Mononuclear cell (primary cell): ENCODE measurements at regions not wholly inside any gene's neighbourhood (a gene's known extent, or its start where the extent isn't known, plus 50 kb on each side); places are given as distances from the start of the nearest gene placed in this dataset.
"Not testable (repeated sequence)": the region's sequence is repeated elsewhere in the genome, so short reads cannot be mapped to it uniquely, and the experiment has no call there.

Experiments used
- H3K27me3 ChIP-seq: 2 replicates; pipeline ENCODE4 v1.6.0; 2011; ENCODE audit warnings: low read length, control low read depth; ENCODE audit not compliant: insufficient read depth
- H3K4me1 ChIP-seq: 2 replicates; pipeline ENCODE4 v1.5.1; 2011; ENCODE audit warnings: mild to moderate bottlenecking, low read length, control low read depth; ENCODE audit not compliant: insufficient read depth
- H3K4me3 ChIP-seq: 2 replicates; pipeline ENCODE4 v1.5.1; 2011; ENCODE audit warnings: mild to moderate bottlenecking, low read length, moderate library complexity
- H3K9me3 ChIP-seq: 2 replicates; pipeline ENCODE4 v1.5.1; 2011; ENCODE audit warnings: low read depth, mild to moderate bottlenecking, control low read depth, low read length

- not testable (repeated sequence) for H3K4me1 ChIP-seq, H3K27me3 ChIP-seq, H3K4me3 ChIP-seq, H3K9me3 ChIP-seq
Measured at GRCh38 chr15:85258062-85258445, 122.3 kb upstream of the AKAP13 start.

GRCh38 chr15:85258559-85259209 lies 121.7 kb upstream of the AKAP13 start:
- not testable (repeated sequence) for H3K4me1 ChIP-seq, H3K9me3 ChIP-seq, H3K27me3 ChIP-seq, H3K4me3 ChIP-seq

DNA sequence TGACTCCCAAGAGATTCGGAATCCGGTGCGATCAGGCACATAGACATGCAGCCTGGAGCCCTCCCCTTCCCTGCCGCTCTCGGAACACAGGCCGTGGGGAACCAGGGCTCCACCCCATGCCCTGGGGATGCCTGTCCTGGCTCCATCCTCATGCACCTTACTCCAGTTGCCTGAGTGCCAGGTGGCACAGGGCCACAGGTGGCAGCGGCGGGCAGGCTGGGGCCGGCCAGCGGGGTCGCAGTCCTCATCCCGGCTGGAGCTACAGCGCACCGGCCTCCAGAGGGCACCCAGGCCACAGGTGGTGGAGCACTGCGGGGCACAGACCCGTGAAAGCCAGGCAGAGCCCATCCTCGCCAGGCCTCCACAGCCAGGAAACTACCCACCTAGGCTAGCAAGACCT lies 119.9 kb upstream of the AKAP13 start:
- H3K27me3 ChIP-seq, H3K4me3 ChIP-seq, H3K9me3 ChIP-seq, H3K4me1 ChIP-seq: not testable (repeated sequence)

DNA sequence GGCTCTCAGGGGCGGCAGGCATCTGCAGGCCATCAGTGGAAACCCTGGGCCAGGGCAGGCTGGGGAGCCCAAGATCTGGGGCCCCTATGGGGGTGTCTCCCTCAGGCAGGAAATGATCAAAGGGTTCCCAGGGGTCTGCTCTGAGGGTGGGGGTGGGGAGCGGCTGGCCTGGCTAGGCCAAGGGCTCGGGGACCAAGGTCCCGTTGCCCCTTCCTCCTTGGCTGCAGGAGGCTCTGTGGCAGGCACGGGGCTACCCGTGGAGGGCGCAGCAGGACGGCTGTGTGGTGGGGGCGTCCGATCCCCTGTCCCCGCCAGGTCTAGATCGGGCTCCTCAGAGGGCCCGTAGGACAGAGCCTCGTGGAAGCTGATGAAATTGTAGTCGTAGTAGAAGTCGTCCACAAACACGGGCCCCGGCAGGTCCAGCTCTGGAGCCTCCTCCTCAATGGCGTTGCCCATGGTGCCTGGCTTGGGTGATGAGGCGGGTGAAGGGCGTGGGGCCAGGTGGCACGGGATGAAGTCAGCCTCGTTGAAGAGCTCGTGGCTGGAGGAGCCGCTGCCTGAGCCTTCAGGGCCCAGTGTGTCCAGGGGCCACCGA lies 117.8 kb upstream of the AKAP13 start:
- not testable (repeated sequence) for H3K4me1 ChIP-seq, H3K27me3 ChIP-seq, H3K4me3 ChIP-seq, H3K9me3 ChIP-seq

- not testable (repeated sequence) for H3K27me3 ChIP-seq, H3K4me3 ChIP-seq, H3K4me1 ChIP-seq, H3K9me3 ChIP-seq
Measured at GRCh38 chr15:85263842-85264440, 116.5 kb upstream of the AKAP13 start.

DNA sequence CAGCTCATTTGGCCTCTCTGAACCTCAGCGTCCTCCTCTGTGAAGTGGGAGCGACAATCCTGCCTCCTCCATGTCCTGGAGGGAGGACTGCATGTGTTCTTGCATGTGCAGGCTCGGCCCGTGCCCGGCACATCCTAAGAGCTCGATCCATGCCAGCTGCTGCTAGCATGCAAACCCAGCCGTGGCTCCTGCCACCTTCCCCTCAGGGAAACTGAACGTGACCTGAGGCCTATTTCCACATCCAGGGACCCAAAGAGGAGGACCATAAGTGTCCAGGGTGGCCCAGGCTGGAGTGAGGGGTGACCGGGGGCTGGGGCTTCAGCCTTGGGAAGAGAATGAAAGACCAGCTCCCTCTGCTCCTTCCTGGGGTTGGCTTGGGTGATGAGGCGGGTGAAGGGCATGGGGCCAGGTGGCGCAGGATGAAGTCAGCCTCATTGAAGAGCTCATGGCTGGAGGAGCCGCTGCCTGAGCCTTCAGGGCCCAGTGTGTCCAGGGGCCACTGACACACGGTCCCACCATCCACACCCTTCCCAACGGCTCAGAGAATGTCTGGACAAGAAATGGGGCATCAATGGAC lies 115.7 kb upstream of the AKAP13 start:
- H3K4me3 ChIP-seq, H3K4me1 ChIP-seq, H3K9me3 ChIP-seq, H3K27me3 ChIP-seq: not testable (repeated sequence)

DNA sequence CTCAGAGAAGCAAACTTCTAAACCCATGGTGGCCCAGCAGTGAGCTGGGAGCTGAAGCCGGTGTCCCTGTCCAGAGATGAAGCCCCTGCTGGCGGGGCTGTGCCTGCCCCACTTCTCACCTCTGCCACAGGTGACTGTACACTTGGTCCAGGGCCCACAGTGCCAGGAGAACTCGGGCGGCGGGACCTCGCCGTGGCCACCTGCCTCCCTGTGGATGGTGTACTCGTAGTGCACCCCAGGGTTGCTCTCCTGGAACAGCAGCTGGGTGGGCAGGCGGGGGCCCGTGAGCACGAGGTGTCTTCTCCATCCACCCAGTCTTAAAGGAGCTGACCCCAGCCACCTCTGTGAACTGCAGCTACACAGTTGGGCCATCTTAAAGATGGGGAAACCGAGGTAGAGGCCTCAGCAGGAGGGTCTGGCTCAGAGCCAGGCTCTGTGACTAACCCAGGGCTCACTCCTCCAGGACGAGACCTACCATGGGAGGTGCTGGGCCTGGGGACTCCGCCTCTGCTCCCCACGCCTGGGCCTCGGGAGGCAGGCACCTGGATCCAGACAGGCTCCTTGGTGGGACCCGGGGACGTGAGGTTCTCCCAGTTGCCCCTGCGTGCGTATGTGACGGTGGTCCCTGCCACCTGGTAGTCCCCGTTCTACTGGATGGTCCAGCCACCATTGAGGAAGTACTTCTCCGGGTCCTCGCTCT lies 113.1 kb upstream of the AKAP13 start:
- H3K4me1 ChIP-seq, H3K4me3 ChIP-seq, H3K9me3 ChIP-seq, H3K27me3 ChIP-seq: not testable (repeated sequence)

DNA sequence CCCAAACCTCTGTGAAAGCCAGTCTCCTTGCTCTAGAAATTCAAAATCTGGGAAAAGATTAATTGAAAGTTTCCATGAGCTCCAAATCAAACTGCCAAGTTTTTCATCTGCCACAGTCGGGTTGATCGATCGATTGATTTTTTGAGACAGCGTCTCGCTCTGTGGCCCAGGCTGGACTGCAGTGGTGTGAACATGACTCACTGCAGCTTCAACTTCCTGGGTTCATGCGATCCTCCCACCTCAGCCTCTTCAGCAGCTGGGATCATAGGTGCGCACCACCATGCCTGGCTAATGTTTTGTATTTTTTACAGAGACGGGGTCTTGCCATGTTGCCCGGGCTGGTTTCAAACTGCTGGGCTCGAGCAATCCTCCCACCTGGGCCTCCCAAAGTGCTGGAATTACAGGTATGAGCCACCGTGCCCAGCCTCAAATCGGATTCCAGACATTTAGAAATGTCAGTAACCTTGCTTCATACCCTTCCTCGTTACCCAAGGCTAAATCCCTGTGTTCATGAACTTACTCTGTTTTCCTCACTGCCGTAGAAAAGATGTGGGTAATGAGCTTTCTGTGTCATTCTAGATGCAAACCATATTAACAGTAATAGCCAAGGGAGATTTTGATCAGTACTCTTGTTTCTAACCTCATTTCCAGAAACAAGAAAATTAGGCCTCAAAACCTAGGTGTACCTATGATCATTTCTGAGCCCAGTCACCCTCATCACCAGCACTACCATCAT lies 105.9 kb upstream of the AKAP13 start:
- no peaks in the 10 kb centered on the region for H3K4me1 ChIP-seq
- H3K4me3 ChIP-seq: no peak overlapping the region
- no peaks in the 10 kb centered on the region for H3K9me3 ChIP-seq

GRCh38 chr15:85276508-85276907 lies 103.9 kb upstream of the AKAP13 start:
- Histone ChIP-seq H3K27me3 (no peaks in the 10 kb centered on the region), H3K4me3 (no peak overlapping the region), H3K4me1 (no peaks in the 10 kb centered on the region), H3K9me3 (no peaks in the 10 kb centered on the region)

More for the DNA sequence above, 105.9 kb upstream of the AKAP13 start:
- H3K27me3 ChIP-seq: no peaks in the 10 kb centered on the region

DNA sequence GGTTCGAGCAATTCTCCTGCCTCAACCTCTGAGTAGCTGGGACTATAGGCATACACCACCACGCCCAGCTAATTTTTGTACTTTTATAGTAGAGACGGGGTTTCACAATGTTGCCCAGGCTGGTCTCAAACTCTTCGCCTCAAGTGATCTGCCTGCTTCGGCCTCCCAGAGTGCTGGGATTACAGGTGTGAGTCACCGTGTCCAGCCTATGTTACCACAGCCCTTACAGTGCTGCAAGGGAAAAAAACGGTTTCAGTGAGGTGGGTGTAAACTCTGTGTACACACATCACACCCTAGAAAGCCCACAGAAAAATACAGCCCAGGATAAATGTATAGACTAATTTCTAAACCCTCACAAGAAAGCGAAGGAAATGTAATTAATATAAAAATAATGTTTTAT lies 103.5 kb upstream of the AKAP13 start:
- no peak overlapping the region for H3K4me3 ChIP-seq
- H3K4me1 ChIP-seq: no peaks in the 10 kb centered on the region
- no peaks in the 10 kb centered on the region for H3K9me3 ChIP-seq
- no peaks in the 10 kb centered on the region for H3K27me3 ChIP-seq

- Histone ChIP-seq H3K27me3 (no peaks in the 10 kb centered on the region), H3K4me1 (no peaks in the 10 kb centered on the region), H3K9me3 (no peaks in the 10 kb centered on the region), H3K4me3 (no peak overlapping the region)
Measured at GRCh38 chr15:85277847-85278370, 102.5 kb upstream of the AKAP13 start.

DNA sequence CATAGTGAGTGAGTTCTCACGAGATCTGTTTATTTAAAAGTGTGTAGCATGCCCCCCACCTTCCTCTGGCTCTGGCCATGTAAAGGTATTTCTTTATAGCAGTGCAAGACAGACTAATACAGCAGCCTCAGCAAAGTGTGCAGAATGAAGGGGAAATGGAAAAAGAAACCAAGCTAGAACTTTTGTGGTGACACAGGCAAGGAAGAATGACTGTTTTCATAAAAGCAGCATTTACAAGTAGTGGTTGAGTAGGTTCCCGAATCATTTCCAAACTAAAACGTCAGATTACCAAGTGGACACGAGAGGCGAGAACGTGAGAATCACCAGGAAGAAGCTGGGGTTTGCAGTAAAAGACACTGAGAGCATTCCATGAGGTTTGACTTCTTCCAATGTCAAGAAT lies 100.2 kb upstream of the AKAP13 start:
- no peaks in the 10 kb centered on the region for H3K9me3 ChIP-seq
- no peak overlapping the region for H3K4me3 ChIP-seq
- H3K4me1 ChIP-seq: no peaks in the 10 kb centered on the region
- H3K27me3 ChIP-seq: no peaks in the 10 kb centered on the region

DNA sequence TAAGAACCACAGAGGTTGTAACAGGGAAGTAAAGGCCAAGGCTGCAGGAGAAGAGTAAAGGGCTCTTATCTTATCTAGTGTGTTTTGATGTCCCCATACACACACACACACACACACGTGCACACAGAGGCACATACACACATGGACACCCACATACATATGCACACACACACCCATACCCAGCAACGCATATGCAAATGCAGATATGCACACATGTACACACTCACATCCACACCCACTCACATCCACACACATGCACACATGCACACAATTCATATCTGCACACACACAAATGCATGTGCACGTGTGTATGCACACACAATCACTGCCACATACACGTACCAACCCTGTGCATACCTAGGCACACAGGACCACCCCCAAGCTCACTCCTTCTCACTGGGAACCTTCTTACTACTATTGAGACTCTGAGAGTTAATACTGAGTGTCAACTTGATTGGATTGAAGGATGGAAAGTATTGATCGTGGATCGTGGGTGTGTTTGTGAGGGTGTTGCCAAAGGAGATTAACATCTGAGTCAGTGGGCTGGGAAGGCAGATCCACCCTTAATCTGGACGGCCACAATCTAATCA lies 99.0 kb upstream of the AKAP13 start:
- no peaks in the 10 kb centered on the region for H3K27me3 ChIP-seq
- no peak overlapping the region for H3K4me3 ChIP-seq
- no peaks in the 10 kb centered on the region for H3K4me1 ChIP-seq
- no peaks in the 10 kb centered on the region for H3K9me3 ChIP-seq

GRCh38 chr15:85282504-85283115 lies 97.8 kb upstream of the AKAP13 start:
- Histone ChIP-seq H3K27me3 (no peaks in the 10 kb centered on the region), H3K9me3 (no peaks in the 10 kb centered on the region), H3K4me3 (no peak overlapping the region), H3K4me1 (no peaks in the 10 kb centered on the region)
